Thoracic aorta (tissue), 2 donors: ENCODE measurements at regions not wholly inside any gene's neighbourhood (a gene's known extent, or its start where the extent isn't known, plus 50 kb on each side); places are given as distances from the start of the nearest gene placed in this dataset.

ENCODE experiments used
- ATAC-seq: fragments of 150-250 bp; one replicate; pipeline ENCODE4 v1.8.0; 2017; ENCODE audit warnings: low read depth; ENCODE audit not compliant: insufficient number of reproducible peaks, low FRiP score
- DNase-seq: peaks from one replicate; pipeline ENCODE4 v3.0.0-alpha.2; 2020; ENCODE audit warnings: low spot score
- H3K27ac ChIP-seq, 2 donors: fragments of 200-600 bp; sonication (generic); 1 replicate in 1 of 2; 2 replicates in 1 of 2; pipeline ENCODE4 v1.5.1; 2016; ENCODE audit warnings: mild to moderate bottlenecking in 2 of 2, moderate library complexity in 2 of 2
- H3K27me3 ChIP-seq: fragments of 200-600 bp; sonication (generic); replicated peaks from 2 replicates; pipeline ENCODE4 v1.6.0; 2016; ENCODE audit warnings: mild to moderate bottlenecking; ENCODE audit not compliant: insufficient read depth
- H3K36me3 ChIP-seq: fragments of 200-600 bp; sonication (generic); one replicate; pipeline ENCODE4 v1.5.1; 2016
- H3K4me1 ChIP-seq, 2 donors: fragments of 200-600 bp; sonication (generic); 1 replicate in 1 of 2; 2 replicates in 1 of 2; pipeline versions ENCODE4 v1.5.1 to v1.6.0; 2016; ENCODE audit warnings: low read depth in 2 of 2, mild to moderate bottlenecking in 1 of 2; ENCODE audit not compliant: control insufficient read depth in 1 of 2
- H3K4me3 ChIP-seq: fragments of 200-600 bp; sonication (generic); 2 replicates; pipeline ENCODE4 v1.5.1; 2016; ENCODE audit warnings: mild to moderate bottlenecking
- H3K9me3 ChIP-seq: fragments of 200-600 bp; sonication (generic); 2 replicates; pipeline ENCODE4 v1.5.1; 2016
- CTCF ChIP-seq: fragments of 200-600 bp; sonication (generic); IDR thresholded peaks from one replicate; pipeline ENCODE4 v1.5.1; 2019; ENCODE audit warnings: antibody characterized with exemption

- Histone ChIP-seq H3K9me3 (peaks cover 4% of the 10 kb centered on the region), H3K4me1 (peaks cover 16 to 44% of the 10 kb centered on the region in 2 donors), H3K27ac (peak overlapping the region; percentile 55 to 71), H3K4me3 (no peak overlapping the region), H3K27me3 (no peaks in the 10 kb centered on the region), H3K36me3 (no peaks in the 10 kb centered on the region)
- ATAC-seq (no peak), DNase-seq (no peak)
- TF ChIP-seq CTCF: no peak
Observed at GRCh38 chr6:133799043-133799442, 89.9 kb upstream of the TCF21 start.

DNA sequence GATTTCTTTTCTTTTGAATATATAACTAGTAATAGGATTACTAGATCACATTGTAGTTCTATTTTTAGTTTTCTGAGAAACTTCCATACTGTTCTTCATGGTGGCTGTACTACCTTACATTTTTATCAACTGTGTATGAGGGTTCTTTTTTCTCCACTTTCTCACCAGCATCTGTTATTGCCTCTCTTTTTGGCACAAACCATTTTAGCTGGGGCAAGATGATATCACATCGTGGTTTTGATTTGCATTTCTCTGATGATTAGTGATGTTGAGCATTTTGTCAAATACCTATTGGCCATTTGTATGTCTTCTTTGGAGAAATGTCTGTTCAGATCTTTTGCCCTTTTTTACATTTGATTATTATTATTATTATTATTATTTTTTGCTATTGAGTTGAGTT, 86.1 kb upstream of the TCF21 start:
- H3K27me3 ChIP-seq: no peaks in the 10 kb centered on the region
- H3K4me1 ChIP-seq: peaks cover 15 to 41% of the 10 kb centered on the region in 2 donors
- no peak for TF ChIP-seq CTCF
- peaks cover 4% of the 10 kb centered on the region for H3K9me3 ChIP-seq
- no peak overlapping the region for H3K27ac ChIP-seq
- ATAC-seq: no peak
- H3K4me3 ChIP-seq: no peak overlapping the region
- no peaks in the 10 kb centered on the region for H3K36me3 ChIP-seq
- no peak for DNase-seq

GRCh38 chr6:133804265-133804664, 84.6 kb upstream of the TCF21 start:
- TF ChIP-seq CTCF: no peak
- no peaks in the 10 kb centered on the region for H3K36me3 ChIP-seq
- peak; percentile 75 for ATAC-seq
- DNase-seq: no peak
- H3K27me3 ChIP-seq: no peaks in the 10 kb centered on the region
- H3K4me3 ChIP-seq: no peak overlapping the region
- no peaks in the 10 kb centered on the region for H3K9me3 ChIP-seq
- H3K4me1 ChIP-seq: peaks cover 9 to 42% of the 10 kb centered on the region in 2 donors
- peak overlapping the region; percentile 2 to 38 for H3K27ac ChIP-seq

DNA sequence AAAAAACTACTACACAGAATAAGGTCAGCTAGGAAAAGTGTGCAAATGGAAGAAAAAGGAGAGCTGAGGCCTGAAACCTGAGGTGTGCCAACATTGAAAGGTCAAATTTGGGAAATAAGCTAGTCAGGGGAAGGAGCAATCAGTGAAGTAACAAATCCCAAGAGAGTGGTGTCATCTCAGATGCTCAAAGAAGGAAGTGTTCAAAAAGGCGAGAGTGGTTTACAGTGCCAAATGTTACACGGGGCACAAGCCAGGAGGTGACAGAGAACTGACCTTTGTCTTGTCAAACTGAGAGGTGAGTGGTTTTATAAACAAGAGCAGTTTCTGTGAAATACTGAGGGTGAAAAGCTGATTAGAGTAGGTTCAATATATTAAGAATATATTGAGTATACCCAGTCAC, 83.0 kb upstream of the TCF21 start:
- no peak for ATAC-seq
- Histone ChIP-seq H3K4me1 (peaks cover 3 to 28% of the 10 kb centered on the region in 2 donors), H3K27ac (no peak overlapping the region), H3K27me3 (no peaks in the 10 kb centered on the region), H3K4me3 (no peak overlapping the region), H3K36me3 (no peaks in the 10 kb centered on the region), H3K9me3 (no peaks in the 10 kb centered on the region)
- no peak for TF ChIP-seq CTCF
- no peak for DNase-seq

GRCh38 chr6:133806382-133807140, 82.4 kb upstream of the TCF21 start:
- H3K9me3 ChIP-seq: no peaks in the 10 kb centered on the region
- no peak overlapping the region for H3K27ac ChIP-seq
- H3K4me3 ChIP-seq: no peak overlapping the region
- no peaks in the 10 kb centered on the region for H3K36me3 ChIP-seq
- no peaks in the 10 kb centered on the region for H3K27me3 ChIP-seq
- H3K4me1 ChIP-seq: peaks cover 3 to 28% of the 10 kb centered on the region in 2 donors
- no peak for TF ChIP-seq CTCF
- ATAC-seq: no peak
- no peak for DNase-seq
